ENCODE measurements at regions not wholly inside any gene's neighbourhood (a gene's known extent, or its start where the extent isn't known, plus 50 kb on each side); places are given as distances from the start of the nearest gene placed in this dataset.

GRCh38 chr3:156768390-156768789 is 57.8 kb upstream of the LEKR1 start:
- no peak for TF ChIP-seq CTCF (IDR thresholded peaks at IDR 0.05)
- no peak for TF ChIP-seq POLR2A (IDR thresholded peaks at IDR 0.05)
- no peak for TF ChIP-seq POLR2AphosphoS5 (IDR thresholded peaks at IDR 0.05)
